ENCODE measurements at regions not wholly inside any gene's neighbourhood (a gene's known extent, or its start where the extent isn't known, plus 50 kb on each side); places are given as distances from the start of the nearest gene placed in this dataset.

DNA sequence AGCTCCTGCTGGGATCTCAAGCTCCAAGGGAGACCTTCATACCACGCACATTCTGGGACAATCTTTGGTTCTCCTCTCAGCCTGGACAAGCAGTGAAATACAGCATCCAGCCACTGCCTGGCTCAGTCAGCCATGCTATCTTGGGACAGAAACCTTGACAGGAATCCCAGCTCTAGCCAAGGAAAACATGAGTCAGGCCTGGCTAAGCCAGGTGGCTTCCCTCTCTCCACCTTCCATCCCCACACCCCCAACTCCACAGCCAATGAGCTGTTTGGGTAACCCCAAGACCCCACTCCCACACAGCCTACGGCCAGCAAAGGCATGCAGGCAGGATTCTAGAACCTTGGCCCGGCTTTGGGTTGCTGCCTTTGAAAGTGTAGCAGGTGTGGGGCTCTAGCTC is 64.9 kb downstream of the MCFD2 start:
- Histone ChIP-seq H3K4me1 (ENCODE audit: insufficient read depth, low read length) (peaks cover 59% of the 10 kb centered on the region), H3K36me3 (replicated peaks in 1 of 2; ENCODE audit: control insufficient read depth in 1 of 2, insufficient read depth in 2 of 2, low read length in 2 of 2) (no peaks in the 10 kb centered on the region), H3K9ac (ENCODE audit: insufficient read depth, low read depth, low read length) (no peak overlapping the region), H2AFZ (ENCODE audit: low read length) (no peak overlapping the region), H4K20me1 (ENCODE audit: insufficient read depth, low read length) (no peaks in the 10 kb centered on the region), H3K27me3 (ENCODE audit: control insufficient read depth in 1 of 2, insufficient read depth in 2 of 2, low read length in 2 of 2) (peaks cover 3 to 48% of the 10 kb centered on the region in 2 experiments; a peak in 4 of 5 replicates), H3K4me3 (replicated peaks in 1 of 3; ENCODE audit: insufficient read depth in 1 of 3, low read depth in 2 of 3, low read length in 3 of 3) (no peak overlapping the region), H3K9me3 (ENCODE audit: low read length) (no peaks in the 10 kb centered on the region), H3K4me2 (ENCODE audit: low read depth, low read length) (no peak overlapping the region), H3K79me2 (ENCODE audit: insufficient read depth, low read length) (no peaks in the 10 kb centered on the region), H3K27ac (ENCODE audit: extremely low read length, insufficient read depth, low read length) (no peak overlapping the region)
- WGBS (ENCODE audit: low lambda C conversion rate) = 45% methylated on average over 3 of the region's 3 CpGs
- no peak for ATAC-seq
- DNase-seq (ENCODE audit: low spot score) = no peak
- CTCF ChIA-PET (ENCODE audit: low intra/inter-chr PET ratio, low total read pairs) = no interaction called here
- no peak for FAIRE-seq
- intact Hi-C loops (cut with micrococcal nuclease; ENCODE audit: unreplicated experiment) = no loop called here
- no TSS peak for BruUV-seq (replicated peaks)
- POLR2A ChIA-PET = no interaction called here
- in situ Hi-C loops (cut with HindIII; ENCODE audit: extremely low pct_ligation_motif_present, low pct_unique_long_range_greater_than_20kb) = no loop called here
- TF ChIP-seq, protein P1, sequence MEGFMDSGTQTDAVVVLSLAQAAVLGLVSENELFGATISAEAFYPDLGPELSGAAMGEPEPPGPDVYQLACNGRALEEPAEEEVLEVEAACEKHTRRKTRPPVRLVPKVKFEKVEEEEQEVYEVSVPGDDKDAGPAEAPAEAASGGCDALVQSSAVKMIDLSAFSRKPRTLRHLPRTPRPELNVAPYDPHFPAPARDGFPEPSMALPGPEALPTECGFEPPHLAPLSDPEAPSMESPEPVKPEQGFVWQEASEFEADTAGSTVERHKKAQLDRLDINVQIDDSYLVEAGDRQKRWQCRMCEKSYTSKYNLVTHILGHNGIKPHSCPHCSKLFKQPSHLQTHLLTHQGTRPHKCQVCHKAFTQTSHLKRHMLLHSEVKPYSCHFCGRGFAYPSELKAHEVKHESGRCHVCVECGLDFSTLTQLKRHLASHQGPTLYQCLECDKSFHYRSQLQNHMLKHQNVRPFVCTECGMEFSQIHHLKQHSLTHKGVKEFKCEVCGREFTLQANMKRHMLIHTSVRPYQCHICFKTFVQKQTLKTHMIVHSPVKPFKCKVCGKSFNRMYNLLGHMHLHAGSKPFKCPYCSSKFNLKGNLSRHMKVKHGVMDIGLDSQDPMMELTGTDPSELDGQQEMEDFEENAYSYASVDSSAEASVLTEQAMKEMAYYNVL (CRISPR knock-in tag; IDR thresholded peaks at IDR 0.05; ENCODE audit: borderline replicate concordance) = no peak
- TF ChIP-seq ZNF256 (CRISPR knock-in tag; conservative IDR thresholded peaks at IDR 0.05) (no peak), ZNF3 (CRISPR knock-in tag; IDR thresholded peaks at IDR 0.05) (no peak), RAD51 (IDR thresholded peaks at IDR 0.05; ENCODE audit: borderline replicate concordance) (no peak), MED8 (CRISPR knock-in tag; IDR thresholded peaks at IDR 0.05; ENCODE audit: insufficient replicate concordance) (no peak), ZNF550 (CRISPR knock-in tag; IDR thresholded peaks at IDR 0.05; ENCODE audit: borderline replicate concordance) (no peak), SOX6 (IDR thresholded peaks at IDR 0.05) (no peak), SOX6 (CRISPR knock-in tag; IDR thresholded peaks at IDR 0.05) (no peak), ZNF251 (CRISPR knock-in tag; IDR thresholded peaks at IDR 0.05) (no peak)
- TF ChIP-seq, protein P2, sequence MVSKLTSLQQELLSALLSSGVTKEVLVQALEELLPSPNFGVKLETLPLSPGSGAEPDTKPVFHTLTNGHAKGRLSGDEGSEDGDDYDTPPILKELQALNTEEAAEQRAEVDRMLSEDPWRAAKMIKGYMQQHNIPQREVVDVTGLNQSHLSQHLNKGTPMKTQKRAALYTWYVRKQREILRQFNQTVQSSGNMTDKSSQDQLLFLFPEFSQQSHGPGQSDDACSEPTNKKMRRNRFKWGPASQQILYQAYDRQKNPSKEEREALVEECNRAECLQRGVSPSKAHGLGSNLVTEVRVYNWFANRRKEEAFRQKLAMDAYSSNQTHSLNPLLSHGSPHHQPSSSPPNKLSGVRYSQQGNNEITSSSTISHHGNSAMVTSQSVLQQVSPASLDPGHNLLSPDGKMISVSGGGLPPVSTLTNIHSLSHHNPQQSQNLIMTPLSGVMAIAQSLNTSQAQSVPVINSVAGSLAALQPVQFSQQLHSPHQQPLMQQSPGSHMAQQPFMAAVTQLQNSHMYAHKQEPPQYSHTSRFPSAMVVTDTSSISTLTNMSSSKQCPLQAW (CRISPR knock-in tag; IDR thresholded peaks at IDR 0.05) = no peak
- TF ChIP-seq, protein P3, sequence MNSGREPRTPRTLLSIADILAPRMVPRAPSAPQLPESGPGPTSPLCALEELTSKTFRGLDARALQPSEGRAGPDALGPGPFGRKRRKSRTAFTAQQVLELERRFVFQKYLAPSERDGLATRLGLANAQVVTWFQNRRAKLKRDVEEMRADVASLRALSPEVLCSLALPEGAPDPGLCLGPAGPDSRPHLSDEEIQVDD (CRISPR knock-in tag; IDR thresholded peaks at IDR 0.05; ENCODE audit: borderline replicate concordance) = no peak
- TF ChIP-seq, protein P4, sequence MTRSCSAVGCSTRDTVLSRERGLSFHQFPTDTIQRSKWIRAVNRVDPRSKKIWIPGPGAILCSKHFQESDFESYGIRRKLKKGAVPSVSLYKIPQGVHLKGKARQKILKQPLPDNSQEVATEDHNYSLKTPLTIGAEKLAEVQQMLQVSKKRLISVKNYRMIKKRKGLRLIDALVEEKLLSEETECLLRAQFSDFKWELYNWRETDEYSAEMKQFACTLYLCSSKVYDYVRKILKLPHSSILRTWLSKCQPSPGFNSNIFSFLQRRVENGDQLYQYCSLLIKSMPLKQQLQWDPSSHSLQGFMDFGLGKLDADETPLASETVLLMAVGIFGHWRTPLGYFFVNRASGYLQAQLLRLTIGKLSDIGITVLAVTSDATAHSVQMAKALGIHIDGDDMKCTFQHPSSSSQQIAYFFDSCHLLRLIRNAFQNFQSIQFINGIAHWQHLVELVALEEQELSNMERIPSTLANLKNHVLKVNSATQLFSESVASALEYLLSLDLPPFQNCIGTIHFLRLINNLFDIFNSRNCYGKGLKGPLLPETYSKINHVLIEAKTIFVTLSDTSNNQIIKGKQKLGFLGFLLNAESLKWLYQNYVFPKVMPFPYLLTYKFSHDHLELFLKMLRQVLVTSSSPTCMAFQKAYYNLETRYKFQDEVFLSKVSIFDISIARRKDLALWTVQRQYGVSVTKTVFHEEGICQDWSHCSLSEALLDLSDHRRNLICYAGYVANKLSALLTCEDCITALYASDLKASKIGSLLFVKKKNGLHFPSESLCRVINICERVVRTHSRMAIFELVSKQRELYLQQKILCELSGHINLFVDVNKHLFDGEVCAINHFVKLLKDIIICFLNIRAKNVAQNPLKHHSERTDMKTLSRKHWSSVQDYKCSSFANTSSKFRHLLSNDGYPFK (CRISPR knock-in tag; IDR thresholded peaks at IDR 0.05; ENCODE audit: borderline replicate concordance) = no peak
- TF ChIP-seq, protein P5, sequence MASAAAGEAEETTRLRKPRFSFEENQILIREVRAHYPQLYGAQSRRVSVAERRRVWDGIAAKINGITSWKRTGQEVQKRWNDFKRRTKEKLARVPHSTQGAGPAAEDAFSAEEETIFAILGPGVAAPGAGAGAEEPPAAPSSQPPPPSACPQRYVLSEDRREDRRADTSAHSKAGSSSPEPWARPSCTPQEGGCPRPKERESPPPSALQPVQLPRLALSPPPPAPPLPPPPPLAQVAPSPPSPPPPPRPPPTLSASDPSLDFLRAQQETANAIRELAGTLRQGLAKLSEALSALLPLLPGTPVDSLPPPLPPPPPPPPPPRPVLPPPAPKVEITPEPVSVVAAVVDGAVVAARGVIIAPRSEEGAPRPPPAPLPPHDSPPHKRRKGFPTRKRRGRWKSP (CRISPR knock-in tag; IDR thresholded peaks at IDR 0.05) = no peak
- TF ChIP-seq, protein P6, sequence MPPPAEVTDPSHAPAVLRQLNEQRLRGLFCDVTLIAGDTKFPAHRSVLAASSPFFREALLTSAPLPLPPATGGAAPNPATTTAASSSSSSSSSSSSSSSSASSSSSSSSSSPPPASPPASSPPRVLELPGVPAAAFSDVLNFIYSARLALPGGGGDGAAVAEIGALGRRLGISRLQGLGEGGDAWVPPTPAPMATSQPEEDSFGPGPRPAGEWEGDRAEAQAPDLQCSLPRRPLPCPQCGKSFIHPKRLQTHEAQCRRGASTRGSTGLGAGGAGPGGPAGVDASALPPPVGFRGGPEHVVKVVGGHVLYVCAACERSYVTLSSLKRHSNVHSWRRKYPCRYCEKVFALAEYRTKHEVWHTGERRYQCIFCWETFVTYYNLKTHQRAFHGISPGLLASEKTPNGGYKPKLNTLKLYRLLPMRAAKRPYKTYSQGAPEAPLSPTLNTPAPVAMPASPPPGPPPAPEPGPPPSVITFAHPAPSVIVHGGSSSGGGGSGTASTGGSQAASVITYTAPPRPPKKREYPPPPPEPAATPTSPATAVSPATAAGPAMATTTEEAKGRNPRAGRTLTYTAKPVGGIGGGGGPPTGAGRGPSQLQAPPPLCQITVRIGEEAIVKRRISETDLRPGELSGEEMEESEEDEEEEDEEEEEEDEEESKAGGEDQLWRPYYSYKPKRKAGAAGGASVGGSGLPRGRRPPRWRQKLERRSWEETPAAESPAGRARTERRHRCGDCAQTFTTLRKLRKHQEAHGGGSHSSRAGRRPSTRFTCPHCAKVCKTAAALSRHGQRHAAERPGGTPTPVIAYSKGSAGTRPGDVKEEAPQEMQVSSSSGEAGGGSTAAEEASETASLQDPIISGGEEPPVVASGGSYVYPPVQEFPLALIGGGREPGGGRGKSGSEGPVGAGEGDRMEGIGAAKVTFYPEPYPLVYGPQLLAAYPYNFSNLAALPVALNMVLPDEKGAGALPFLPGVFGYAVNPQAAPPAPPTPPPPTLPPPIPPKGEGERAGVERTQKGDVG (CRISPR knock-in tag; IDR thresholded peaks at IDR 0.05; ENCODE audit: borderline replicate concordance) = no peak

Measured in HepG2 (cell line).